C4-2B (cell line): ENCODE measurements at regions not wholly inside any gene's neighbourhood (a gene's known extent, or its start where the extent isn't known, plus 50 kb on each side); places are given as distances from the start of the nearest gene placed in this dataset.

Source experiments
- H3K27ac ChIP-seq: fragments of 450-650 bp; 2 replicates; pipeline ENCODE4 v1.5.1; 2017
- CTCF ChIP-seq: fragments of 450-650 bp; conservative IDR thresholded peaks from 2 replicates; pipeline ENCODE4 v1.5.1; 2017; ENCODE audit warnings: mild to moderate bottlenecking
- ZFX ChIP-seq: fragments of 450-650 bp; IDR thresholded peaks from 2 replicates; pipeline ENCODE4 v1.6.1; 2017

DNA sequence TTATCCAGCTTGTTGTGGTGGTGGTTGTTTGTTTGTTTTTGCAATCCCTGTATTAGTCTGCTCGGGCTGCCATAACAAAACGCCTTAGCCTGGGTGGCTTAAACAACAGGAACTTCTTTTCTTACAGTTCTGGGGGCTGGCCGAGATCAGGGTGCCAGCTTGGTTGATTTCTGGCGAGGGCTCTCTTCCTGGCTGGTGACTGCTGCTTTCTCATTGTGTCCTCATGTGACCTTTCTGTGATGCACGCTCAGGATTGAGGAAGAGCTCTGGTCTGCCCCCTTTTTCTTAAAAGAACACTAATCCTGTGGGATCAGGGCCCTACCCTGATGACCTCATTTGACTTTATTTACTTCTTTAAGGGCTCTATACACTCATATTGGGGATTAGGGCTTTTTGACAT is 107.1 kb upstream of the NRP1 start:
- H3K27ac ChIP-seq = no peak overlapping the region
- TF ChIP-seq ZFX (no peak), CTCF (no peak)

DNA sequence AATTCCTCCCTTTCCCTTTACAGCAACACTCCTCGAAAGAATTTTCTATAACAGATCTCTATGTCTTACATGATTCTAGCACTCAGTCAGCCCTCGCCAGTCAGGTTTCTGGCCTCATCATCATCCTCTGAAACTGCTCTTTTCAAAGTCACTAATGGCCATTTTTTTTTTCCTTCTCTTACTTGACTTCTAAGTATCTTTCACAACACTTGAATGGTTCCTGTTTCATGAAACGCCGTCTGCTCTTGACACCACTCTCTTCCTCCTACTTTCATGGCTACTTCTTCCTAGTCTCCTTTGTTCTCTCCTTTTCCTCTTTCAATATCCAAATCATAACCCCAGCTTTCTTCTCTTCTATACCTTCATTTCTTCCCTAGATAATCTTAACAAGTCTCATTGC is 100.5 kb upstream of the NRP1 start:
- no peak overlapping the region for H3K27ac ChIP-seq
- no peak for TF ChIP-seq CTCF
- no peak for TF ChIP-seq ZFX

DNA sequence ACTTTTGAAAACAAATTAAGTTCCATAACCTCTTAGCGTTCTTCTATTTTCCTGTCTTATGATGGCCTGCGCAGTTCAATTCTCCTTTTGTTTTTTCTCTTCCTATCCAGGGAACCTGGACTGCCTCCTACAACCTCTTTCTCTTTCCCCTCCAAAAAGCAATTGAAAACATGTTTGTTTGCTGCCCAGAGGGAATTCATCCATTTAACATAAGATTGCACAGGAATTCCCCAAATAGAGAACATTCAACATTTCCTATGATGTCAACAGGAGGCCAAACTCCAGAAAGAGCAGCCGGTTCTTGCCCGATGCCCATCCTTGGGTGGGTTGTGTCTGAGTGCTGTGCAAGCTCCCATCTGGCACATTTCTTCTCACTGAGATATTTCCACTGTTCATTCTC is 94.2 kb upstream of the NRP1 start:
- no peak for TF ChIP-seq ZFX
- no peak for TF ChIP-seq CTCF

DNA sequence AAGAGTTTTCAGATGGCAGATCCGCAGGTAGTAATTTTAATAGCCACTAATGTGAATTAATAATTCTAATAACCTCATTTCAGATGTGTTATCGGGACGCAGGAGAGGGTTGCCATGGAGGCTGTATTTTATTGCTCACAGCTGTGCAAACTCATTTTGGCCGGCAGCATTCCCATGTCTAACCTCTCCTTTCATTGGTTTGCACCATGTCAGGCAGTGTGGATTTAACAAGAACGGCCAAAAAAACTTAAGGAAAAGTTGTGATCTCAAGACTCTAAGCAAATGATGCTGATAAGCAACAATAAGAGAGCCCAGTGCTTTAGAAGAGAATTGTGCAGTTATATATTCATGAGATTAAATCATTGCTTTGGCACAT is 88.7 kb upstream of the NRP1 start:
- H3K27ac ChIP-seq = peak overlapping the region; percentile 78; the same call in 1 of the 2 replicates
- TF ChIP-seq ZFX = no peak

More for the DNA sequence above, 94.2 kb upstream of the NRP1 start:
- no peak overlapping the region for H3K27ac ChIP-seq

GRCh38 chr10:33422471-33423153 is 88.1 kb upstream of the NRP1 start:
- peak overlapping the region; percentile 78 for H3K27ac ChIP-seq
- TF ChIP-seq CTCF (no peak), ZFX (no peak)

GRCh38 chr10:33421789-33422462 is 87.5 kb upstream of the NRP1 start:
- TF ChIP-seq ZFX = no peak
- no peak for TF ChIP-seq CTCF
- H3K27ac ChIP-seq = peak overlapping the region; percentile 78

DNA sequence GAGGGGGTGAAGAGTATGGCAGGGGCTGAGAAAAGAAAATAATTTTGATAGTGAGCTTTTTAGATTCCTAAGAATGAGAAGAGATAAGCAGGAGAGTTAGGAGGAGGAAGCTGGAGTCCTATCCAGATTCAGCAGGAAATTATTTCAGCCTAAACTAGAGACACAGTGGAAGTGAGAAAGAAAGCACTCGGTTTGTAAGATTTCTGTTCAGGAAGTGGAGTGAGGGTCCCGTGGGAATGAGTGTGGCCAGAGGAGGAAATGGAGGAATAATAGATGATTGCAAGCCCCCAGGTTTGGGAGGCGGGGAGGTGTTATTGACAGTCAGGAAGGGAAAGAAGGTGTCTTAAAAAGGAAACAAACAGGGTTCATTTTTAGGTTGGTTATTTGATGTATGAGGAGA is 84.8 kb upstream of the NRP1 start:
- TF ChIP-seq ZFX = no peak
- no peak for TF ChIP-seq CTCF
- H3K27ac ChIP-seq = no peak overlapping the region

- no peak for TF ChIP-seq CTCF
- TF ChIP-seq ZFX = no peak
- H3K27ac ChIP-seq = no peak overlapping the region
Measured at GRCh38 chr10:33418301-33418700, 83.8 kb upstream of the NRP1 start.
